Subcutaneous abdominal adipose tissue (tissue), 5 donors: ENCODE measurements at regions not wholly inside any gene's neighbourhood (a gene's known extent, or its start where the extent isn't known, plus 50 kb on each side); places are given as distances from the start of the nearest gene placed in this dataset.

ENCODE experiments used
- H3K27ac ChIP-seq: one replicate; pipeline ENCODE4 v1.7.0; 2013; ENCODE audit warnings: low read depth, mild to moderate bottlenecking, inconsistent platforms, low read length, moderate library complexity
- H3K27me3 ChIP-seq, 5 donors: one replicate each; pipeline ENCODE4 v1.7.0; 2013; ENCODE audit warnings: low read length in 5 of 5, inconsistent platforms in 1 of 5; ENCODE audit not compliant: control insufficient read depth in 5 of 5, insufficient read depth in 4 of 5
- H3K36me3 ChIP-seq, 5 donors: one replicate each; pipeline ENCODE4 v1.7.0; 2013; ENCODE audit warnings: low read length in 5 of 5; ENCODE audit not compliant: control insufficient read depth in 5 of 5, insufficient read depth in 5 of 5
- H3K4me1 ChIP-seq, 5 donors: one replicate each; pipeline ENCODE4 v1.7.0; 2013; ENCODE audit warnings: low read length in 5 of 5, mild to moderate bottlenecking in 3 of 5, moderate library complexity in 1 of 5; ENCODE audit not compliant: control insufficient read depth in 5 of 5, insufficient read depth in 5 of 5
- H3K4me3 ChIP-seq, 5 donors: one replicate each; pipeline ENCODE4 v1.7.0; 2013; ENCODE audit warnings: low read length in 5 of 5, low read depth in 1 of 5
- H3K9ac ChIP-seq, 5 donors: one replicate each; pipeline ENCODE4 v1.7.0; 2013; ENCODE audit warnings: low read length in 5 of 5, mild to moderate bottlenecking in 4 of 5, moderate library complexity in 3 of 5
- H3K9me3 ChIP-seq, 5 donors: one replicate each; pipeline ENCODE4 v1.7.0; 2013; ENCODE audit warnings: low read length in 5 of 5; ENCODE audit not compliant: control insufficient read depth in 5 of 5
- donor health status: healthy.
- donor health status: healthy.
- donor health status: healthy.
- donor health status: healthy.
- donor health status: healthy.

DNA sequence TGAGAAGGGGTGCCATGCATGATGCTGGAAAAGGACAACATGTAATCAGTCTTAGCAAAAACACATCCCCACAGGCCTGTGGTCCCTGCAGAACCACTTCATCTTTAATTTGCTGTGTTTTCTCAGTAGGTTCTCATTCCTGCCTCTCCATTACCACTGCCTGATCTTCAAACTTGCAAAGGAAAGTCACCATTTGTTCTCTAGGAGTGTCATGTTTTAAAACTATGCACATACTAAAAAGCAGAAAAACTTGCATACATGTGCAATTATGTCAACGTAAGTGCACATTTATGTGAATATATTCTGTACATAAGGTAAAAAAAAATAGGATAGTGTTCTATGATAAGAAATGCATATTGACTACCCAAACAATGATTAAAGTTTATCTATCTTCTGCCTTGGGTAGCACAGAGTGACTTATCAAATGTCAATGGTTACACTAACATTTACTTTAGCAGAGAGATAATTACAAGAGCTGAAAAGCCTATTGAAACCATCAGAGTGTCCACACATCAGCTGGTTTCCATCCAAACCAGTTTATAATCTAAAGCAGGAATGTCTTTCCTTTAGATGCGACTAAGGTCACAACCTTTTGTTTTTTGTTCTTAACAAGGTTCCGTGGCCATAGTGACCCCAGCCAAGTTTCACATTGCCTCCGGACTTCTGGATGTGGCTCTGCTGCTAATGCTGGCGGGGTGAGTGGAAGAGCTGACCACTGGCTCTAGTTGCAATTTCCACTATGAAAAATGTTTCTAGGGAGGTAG lies 58.7 kb upstream of the RMDN2 start:
- Histone ChIP-seq H3K4me1 (no peaks in the 10 kb centered on the region), H3K4me3 (no peak overlapping the region), H3K36me3 (no peaks in the 10 kb centered on the region), H3K27me3 (no peaks in the 10 kb centered on the region), H3K27ac (no peak overlapping the region), H3K9me3 (no peaks in the 10 kb centered on the region), H3K9ac (no peak overlapping the region)

DNA sequence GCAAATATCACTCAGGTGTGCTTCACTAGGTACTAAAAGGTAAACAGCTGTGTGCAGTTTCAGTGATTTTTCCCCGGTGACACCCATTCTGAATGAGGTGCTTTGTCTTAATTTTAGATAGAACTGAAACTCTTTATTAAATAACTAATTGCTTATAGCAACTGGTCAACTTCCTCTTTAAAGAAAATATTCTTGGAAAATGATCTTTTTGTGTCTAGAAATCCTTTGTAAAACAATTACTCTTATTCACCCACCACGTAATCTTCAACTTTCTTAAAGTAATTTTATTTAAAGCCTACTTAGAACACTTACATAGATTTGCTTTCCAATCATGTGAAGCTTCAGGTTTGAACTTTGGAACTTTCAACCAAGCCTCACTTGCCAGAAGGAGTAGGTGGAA lies 57.9 kb upstream of the RMDN2 start:
- no peaks in the 10 kb centered on the region for H3K27me3 ChIP-seq
- H3K4me1 ChIP-seq = peaks cover 0 to under 1% (median 0%) of the 10 kb centered on the region in 5 donors
- H3K36me3 ChIP-seq = no peaks in the 10 kb centered on the region
- no peak overlapping the region for H3K27ac ChIP-seq
- H3K4me3 ChIP-seq = no peak overlapping the region
- H3K9ac ChIP-seq = no peak overlapping the region
- no peaks in the 10 kb centered on the region for H3K9me3 ChIP-seq

DNA sequence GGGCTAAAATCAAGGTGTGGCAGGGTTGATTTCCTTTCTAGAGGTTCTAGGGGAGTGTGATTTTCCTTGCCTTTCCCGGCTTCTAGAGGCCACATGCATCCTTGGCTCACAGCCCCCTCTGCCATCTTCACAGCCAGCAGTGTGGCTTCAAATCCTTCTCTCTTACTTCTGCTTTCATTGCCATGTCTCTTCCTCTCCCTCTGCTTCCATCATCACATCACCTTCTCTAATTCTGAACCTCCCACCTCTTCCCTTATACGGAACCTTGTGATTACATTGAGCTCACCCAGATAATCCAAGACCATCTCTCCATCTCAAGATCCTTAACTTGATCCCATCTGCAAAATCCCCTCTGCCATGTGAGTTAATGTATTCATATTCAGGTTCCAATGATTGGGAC lies 56.2 kb upstream of the RMDN2 start:
- Histone ChIP-seq H3K4me1 (peaks cover 0 to 16% (median 0%) of the 10 kb centered on the region in 5 donors), H3K4me3 (no peak overlapping the region), H3K27ac (no peak overlapping the region), H3K36me3 (no peaks in the 10 kb centered on the region), H3K9me3 (no peaks in the 10 kb centered on the region), H3K27me3 (peaks cover 0 to 3% (median 0%) of the 10 kb centered on the region in 5 donors), H3K9ac (no peak overlapping the region)

DNA sequence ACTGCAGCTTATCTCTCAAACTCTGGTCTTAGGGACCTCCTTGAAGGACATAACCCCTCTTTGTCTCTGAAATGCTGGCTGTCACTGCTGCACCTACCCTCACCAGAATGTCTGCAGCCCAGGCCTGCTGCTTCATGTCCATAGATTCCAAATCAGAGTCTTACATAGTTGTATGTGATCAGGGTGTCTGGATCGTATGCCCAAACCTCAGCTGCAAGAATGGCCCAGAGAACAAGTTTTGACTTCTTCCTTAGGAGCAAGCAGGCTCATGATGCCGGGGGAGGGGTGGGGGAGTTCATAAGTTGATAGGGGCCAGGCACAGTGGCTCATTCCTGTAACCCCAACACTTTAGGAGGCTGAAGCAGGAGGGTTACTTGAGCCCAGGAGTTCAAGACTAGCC lies 55.8 kb upstream of the RMDN2 start:
- no peak overlapping the region for H3K27ac ChIP-seq
- peaks cover 0 to 3% (median 0%) of the 10 kb centered on the region in 5 donors for H3K27me3 ChIP-seq
- no peaks in the 10 kb centered on the region for H3K9me3 ChIP-seq
- no peak overlapping the region for H3K9ac ChIP-seq
- peaks cover 0 to 16% (median 0%) of the 10 kb centered on the region in 5 donors for H3K4me1 ChIP-seq
- H3K36me3 ChIP-seq = no peaks in the 10 kb centered on the region
- H3K4me3 ChIP-seq = no peak overlapping the region

DNA sequence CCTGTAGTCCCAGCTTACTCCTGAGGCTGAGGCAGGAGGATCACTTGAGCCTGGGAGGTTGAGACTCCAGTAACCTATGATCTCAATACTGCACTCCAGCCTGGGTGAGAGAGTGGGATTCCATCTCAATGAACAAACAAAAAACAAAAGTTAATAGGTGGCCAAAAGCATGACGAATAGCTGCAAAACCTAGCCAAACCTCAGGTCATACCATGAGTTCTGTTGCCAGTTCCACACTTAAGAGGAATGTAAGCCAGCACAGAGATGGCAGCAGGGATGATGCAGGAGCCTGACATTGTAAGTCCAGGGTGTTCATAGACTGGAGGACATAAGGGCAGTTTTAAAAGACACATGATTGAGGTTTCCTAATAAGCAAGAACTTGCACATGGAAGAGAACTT lies 55.3 kb upstream of the RMDN2 start:
- H3K27me3 ChIP-seq = peaks cover 0 to 4% (median 0%) of the 10 kb centered on the region in 5 donors

DNA sequence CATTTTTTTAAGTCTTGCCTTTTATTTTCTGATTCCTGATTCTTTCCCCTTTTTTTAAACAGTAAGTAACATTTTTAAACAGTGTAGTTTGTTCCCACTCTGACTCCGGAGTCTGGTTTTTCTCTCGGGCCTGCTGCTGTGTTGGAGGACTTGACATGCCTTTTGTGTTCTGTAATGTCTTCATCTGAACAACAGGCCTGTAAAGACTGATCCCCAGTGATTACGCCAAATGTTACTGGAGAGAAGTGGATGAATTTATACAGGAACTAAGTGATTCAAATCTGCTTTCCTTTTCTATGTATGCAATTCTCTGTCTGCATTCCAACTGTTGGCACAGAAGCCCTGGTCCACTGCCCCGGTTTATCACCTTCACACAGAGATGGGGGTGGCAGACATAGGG lies 54.3 kb upstream of the RMDN2 start:
- Histone ChIP-seq H3K4me3 (no peak overlapping the region), H3K9ac (no peak overlapping the region), H3K27me3 (peaks cover 0 to 6% (median 3%) of the 10 kb centered on the region in 5 donors), H3K36me3 (no peaks in the 10 kb centered on the region), H3K4me1 (peaks cover 0 to 26% (median 2%) of the 10 kb centered on the region in 5 donors), H3K27ac (no peak overlapping the region), H3K9me3 (no peaks in the 10 kb centered on the region)

More for the DNA sequence above, 55.3 kb upstream of the RMDN2 start:
- no peaks in the 10 kb centered on the region for H3K9me3 ChIP-seq
- no peaks in the 10 kb centered on the region for H3K36me3 ChIP-seq
- H3K4me3 ChIP-seq = no peak overlapping the region
- peaks cover 0 to 16% (median 2%) of the 10 kb centered on the region in 5 donors for H3K4me1 ChIP-seq
- H3K9ac ChIP-seq = no peak overlapping the region
- no peak overlapping the region for H3K27ac ChIP-seq

DNA sequence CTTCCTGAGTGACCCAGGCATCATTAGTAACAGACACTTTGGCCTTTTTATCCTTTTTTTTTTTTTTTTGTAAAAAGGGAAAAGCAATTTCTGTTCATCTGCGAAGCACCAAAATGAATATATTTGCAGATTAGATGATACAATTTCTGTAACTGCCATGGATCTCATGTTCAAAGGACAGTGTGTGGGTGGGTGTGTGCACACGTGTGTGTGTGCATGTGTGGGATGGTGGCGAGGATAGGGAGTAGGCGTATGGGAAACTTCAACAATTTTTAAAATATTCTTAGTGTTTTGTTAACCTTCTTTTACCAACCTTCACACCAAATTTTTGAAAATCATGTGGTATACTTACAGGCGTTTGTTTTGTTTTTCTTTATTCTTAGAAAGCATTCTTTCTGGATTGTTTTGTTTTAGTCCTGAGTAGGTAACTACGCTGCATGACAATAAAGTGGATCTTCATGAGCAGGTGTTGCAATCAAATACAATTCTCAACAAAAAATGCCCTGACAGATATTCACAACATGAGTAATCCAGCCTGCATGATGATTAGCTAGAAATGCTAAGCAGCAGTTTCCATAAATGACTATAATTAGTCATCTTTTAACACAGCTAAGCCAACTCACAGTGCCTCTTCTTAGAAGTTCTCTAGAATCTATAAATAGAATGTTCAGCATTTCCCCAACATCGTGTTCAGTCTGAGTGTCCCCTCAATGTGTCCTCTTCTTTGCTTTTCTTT lies 53.5 kb upstream of the RMDN2 start:
- H3K27me3 ChIP-seq = peaks cover 0 to 6% (median 3%) of the 10 kb centered on the region in 5 donors
- H3K9me3 ChIP-seq = no peaks in the 10 kb centered on the region
- H3K27ac ChIP-seq = no peak overlapping the region
- H3K4me3 ChIP-seq = no peak overlapping the region
- H3K36me3 ChIP-seq = no peaks in the 10 kb centered on the region
- H3K4me1 ChIP-seq = peaks cover 0 to 30% (median 2%) of the 10 kb centered on the region in 5 donors
- no peak overlapping the region for H3K9ac ChIP-seq

DNA sequence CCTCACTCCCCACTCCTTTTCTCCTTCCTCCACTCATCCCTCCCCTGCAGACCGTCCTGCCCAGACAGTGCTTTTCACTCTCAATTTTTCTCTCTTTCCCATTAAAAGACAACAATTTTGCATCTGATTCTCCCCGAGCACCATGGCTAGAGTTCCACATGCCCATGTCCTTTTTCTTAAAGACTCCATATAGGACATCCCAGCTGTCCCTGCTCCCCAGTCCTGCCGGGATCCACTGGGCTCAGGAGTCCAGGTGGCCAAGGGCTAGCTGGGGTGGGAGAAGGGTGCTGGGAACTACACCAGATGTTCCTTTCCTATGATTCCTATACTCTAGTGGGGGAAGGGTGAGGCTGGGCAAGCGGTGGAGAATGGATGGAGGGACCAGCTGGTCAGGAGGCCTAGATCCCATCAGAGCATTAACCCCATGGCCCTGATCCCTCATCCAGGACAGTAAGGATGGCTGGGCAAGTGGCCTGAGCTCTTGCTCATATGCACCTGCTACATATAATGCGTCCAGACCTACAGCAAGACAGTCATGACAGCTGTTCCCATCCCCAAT lies 52.8 kb upstream of the RMDN2 start:
- H3K4me1 ChIP-seq = peaks cover 0 to 30% (median 2%) of the 10 kb centered on the region in 5 donors
- H3K4me3 ChIP-seq = no peak overlapping the region
- peaks cover 0 to 6% (median 3%) of the 10 kb centered on the region in 5 donors for H3K27me3 ChIP-seq
- no peak overlapping the region for H3K27ac ChIP-seq
- H3K9ac ChIP-seq = no peak overlapping the region
- H3K36me3 ChIP-seq = no peaks in the 10 kb centered on the region
- H3K9me3 ChIP-seq = no peaks in the 10 kb centered on the region

DNA sequence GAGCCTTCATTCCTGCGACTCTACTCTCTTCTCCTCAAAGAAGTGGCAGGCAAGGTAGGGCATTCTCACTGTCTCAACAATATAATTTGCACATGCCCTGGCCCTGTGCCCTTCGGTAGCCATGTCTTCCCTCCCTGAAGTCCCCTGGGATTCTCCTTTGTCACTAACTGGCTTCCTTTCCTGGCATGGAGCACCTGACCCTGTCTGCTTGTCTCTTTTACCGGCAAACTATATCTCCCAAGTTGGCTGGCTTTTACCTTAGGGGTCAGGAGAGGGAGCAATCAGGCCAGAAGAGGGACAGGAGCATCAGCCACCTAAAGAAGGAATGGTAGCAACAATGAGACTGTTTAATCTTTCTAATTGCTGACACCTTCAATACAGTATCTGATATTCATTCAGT lies 51.9 kb upstream of the RMDN2 start:
- peaks cover 0 to 6% (median 3%) of the 10 kb centered on the region in 5 donors for H3K27me3 ChIP-seq
- H3K36me3 ChIP-seq = no peaks in the 10 kb centered on the region
- peaks cover 0 to 30% (median 2%) of the 10 kb centered on the region in 5 donors for H3K4me1 ChIP-seq
- no peak overlapping the region for H3K4me3 ChIP-seq
- no peak overlapping the region for H3K9ac ChIP-seq
- H3K27ac ChIP-seq = no peak overlapping the region
- no peaks in the 10 kb centered on the region for H3K9me3 ChIP-seq
